ENCODE measurements at regions not wholly inside any gene's neighbourhood (a gene's known extent, or its start where the extent isn't known, plus 50 kb on each side); places are given as distances from the start of the nearest gene placed in this dataset.

- POLR2A ChIA-PET, result interaction anchor here (0.5 kb wide), 1 partner anchor 138 kb away, joined by 3 read pairs; the partner anchor contains the start of gene DENND10
- Histone ChIP-seq H4K20me1 (ENCODE audit: insufficient read depth) (no peaks in the 10 kb centered on the region), H3K9ac (no peak overlapping the region), H3K9me2 (no peaks in the 10 kb centered on the region), H3K4me1 (ENCODE audit: control insufficient read depth in 1 of 2, insufficient read depth in 2 of 2, low read depth in 1 of 2, low read length in 1 of 2) (peaks cover 0 to 28% of the 10 kb centered on the region in 2 experiments; a peak in 1 of 4 replicates), H3K36me3 (replicated peaks in 1 of 2; ENCODE audit: control insufficient read depth in 1 of 2, insufficient read depth in 2 of 2, low read length in 1 of 2) (no peaks in the 10 kb centered on the region), H3K4me3 (ENCODE audit: low read depth in 2 of 2, low read length in 1 of 2) (no peak overlapping the region), H3K4me2 (no peak overlapping the region), H3K9me3 (no peaks in the 10 kb centered on the region), H3K27me3 (ENCODE audit: insufficient read depth) (no peaks in the 10 kb centered on the region), H2AFZ (ENCODE audit: low read depth) (no peak overlapping the region), H3F3A (replicated peaks; ENCODE audit: insufficient read depth) (no peaks in the 10 kb centered on the region), H3K79me2 (ENCODE audit: insufficient read depth) (no peaks in the 10 kb centered on the region), H3K27ac (ENCODE audit: low read depth in 2 of 2, low read length in 1 of 2) (peak overlapping the region in 1 of 2 experiments; percentile 40; a peak in 2 of 4 replicates)
- WGBS (ENCODE audit: low lambda C conversion rate), result 79% methylated on average over 8 of the region's 14 CpGs
- CTCF ChIA-PET, result no interaction called here
- TF ChIP-seq SMC3 (IDR thresholded peaks at IDR 0.05; ENCODE audit: low read depth, low read length) (no peak), NFIC (IDR thresholded peaks at IDR 0.05; ENCODE audit: borderline replicate concordance) (no peak), FOXJ3 (CRISPR knock-in tag; IDR thresholded peaks at IDR 0.05) (0 out of 2 replicates have a peak, but pooled peaks have one; percentile 36)
- DNase-seq, result peak; percentile 63
Observed at GRCh38 chr10:118966076-118966849, 63.3 kb upstream of the NANOS1 start.

- Histone ChIP-seq H3K27ac (ENCODE audit: low read depth in 2 of 2, low read length in 1 of 2) (peak overlapping the region in 1 of 2 experiments; percentile 3; a peak in 1 of 4 replicates), H3K4me2 (no peak overlapping the region), H3K4me3 (ENCODE audit: low read depth in 2 of 2, low read length in 1 of 2) (no peak overlapping the region), H3K27me3 (ENCODE audit: insufficient read depth) (no peaks in the 10 kb centered on the region), H3K9me2 (no peaks in the 10 kb centered on the region), H3F3A (replicated peaks; ENCODE audit: insufficient read depth) (no peaks in the 10 kb centered on the region), H3K4me1 (ENCODE audit: control insufficient read depth in 1 of 2, insufficient read depth in 2 of 2, low read depth in 1 of 2, low read length in 1 of 2) (peaks cover 0 to 28% of the 10 kb centered on the region in 2 experiments; a peak in 1 of 4 replicates), H3K36me3 (replicated peaks in 1 of 2; ENCODE audit: control insufficient read depth in 1 of 2, insufficient read depth in 2 of 2, low read length in 1 of 2) (no peaks in the 10 kb centered on the region), H3K9me3 (no peaks in the 10 kb centered on the region), H2AFZ (ENCODE audit: low read depth) (no peak overlapping the region), H3K9ac (no peak overlapping the region), H4K20me1 (ENCODE audit: insufficient read depth) (no peaks in the 10 kb centered on the region), H3K79me2 (ENCODE audit: insufficient read depth) (no peaks in the 10 kb centered on the region)
- 69% methylated on average over 4 of the region's 4 CpGs for WGBS (ENCODE audit: low lambda C conversion rate)
- TF ChIP-seq MEF2A (IDR thresholded peaks at IDR 0.05; ENCODE audit: borderline replicate concordance, low read depth) (no peak), TCF12 (IDR thresholded peaks at IDR 0.05) (no peak), PBX3 (IDR thresholded peaks at IDR 0.05) (no peak), JUND (IDR thresholded peaks at IDR 0.05) (no peak), MXI1 (IDR thresholded peaks at IDR 0.05; ENCODE audit: low read depth, low read length) (no peak), RAD21 (IDR thresholded peaks at IDR 0.05; ENCODE audit: low read length) (no peak), NRF1 (IDR thresholded peaks at IDR 0.05; ENCODE audit: low read depth, low read length) (no peak), RXRA (IDR thresholded peaks at IDR 0.05; ENCODE audit: borderline replicate concordance, low read depth) (no peak), TEAD4 (IDR thresholded peaks at IDR 0.05; ENCODE audit: borderline replicate concordance, insufficient read depth) (no peak), RFX5 (IDR thresholded peaks at IDR 0.05; ENCODE audit: low read length) (no peak), TAF1 (IDR thresholded peaks at IDR 0.05; ENCODE audit: borderline replicate concordance, low read depth, low read length) (no peak), ZBTB33 (IDR thresholded peaks at IDR 0.05; ENCODE audit: borderline replicate concordance, low read depth) (no peak), SIN3A (IDR thresholded peaks at IDR 0.05; ENCODE audit: borderline replicate concordance, low read depth, low read length) (no peak), EP300 (IDR thresholded peaks at IDR 0.05; ENCODE audit: borderline replicate concordance in 1 of 2, low read depth in 1 of 2, low read length in 1 of 2) (no peak), ELF1 (IDR thresholded peaks at IDR 0.05) (no peak), USF1 (IDR thresholded peaks at IDR 0.05; ENCODE audit: borderline replicate concordance, low read depth) (no peak), FOXJ3 (CRISPR knock-in tag; IDR thresholded peaks at IDR 0.05) (no peak), SMC3 (IDR thresholded peaks at IDR 0.05; ENCODE audit: low read depth, low read length) (no peak), CTCF (IDR thresholded peaks at IDR 0.05) (no peak), YY1 (IDR thresholded peaks at IDR 0.05; ENCODE audit: low read depth) (no peak)
- ChIA-PET CTCF (no interaction called here), POLR2A (interaction anchor here (0.5 kb wide), 1 partner anchor 137 kb away, joined by 3 read pairs; the partner anchor contains the start of gene DENND10)
- DNase-seq, result no peak
Observed at GRCh38 chr10:118966850-118967125, 62.7 kb upstream of the NANOS1 start.
